HepG2 (cell line): ENCODE measurements at regions not wholly inside any gene's neighbourhood (a gene's known extent, or its start where the extent isn't known, plus 50 kb on each side); places are given as distances from the start of the nearest gene placed in this dataset.
A peak's percentile ranks its signal among the peaks of the same experiment; 100 is the strongest.

Experiments used
- CBX5 ChIP-seq: sonication (generic); formaldehyde crosslinking; IDR thresholded peaks from 2 replicates; pipeline ENCODE4 v1.4.0; 2020; ENCODE audit warnings: missing genetic modification reagents, borderline replicate concordance
- EHMT2 ChIP-seq: fragments of 200-600 bp; sonication (generic); IDR thresholded peaks from 2 replicates; pipeline ENCODE4 v1.7.0; 2017; ENCODE audit warnings: antibody characterized with exemption, low read depth, low read length, borderline replicate concordance
- EZH2 ChIP-seq: conservative IDR thresholded peaks from 2 replicates; pipeline ENCODE4 v1.6.1; 2012; ENCODE audit warnings: mild to moderate bottlenecking, low read depth, low read length, moderate library complexity
- POLR2A ChIP-seq, 2 experiments: IDR thresholded peaks; 2 replicates each; pipeline ENCODE4 v1.6.1; 2011; ENCODE audit warnings: low read depth in 2 of 2, low read length in 2 of 2, mild to moderate bottlenecking in 1 of 2, moderate library complexity in 1 of 2; ENCODE audit not compliant: insufficient read depth in 1 of 2
- RFX5 ChIP-seq: IDR thresholded peaks from 2 replicates; pipeline ENCODE4 v1.6.1; 2011; ENCODE audit warnings: low read depth, low read length, improper control_type of control experiment
- SMC3 ChIP-seq: IDR thresholded peaks from 2 replicates; pipeline ENCODE4 v1.6.1; 2011; ENCODE audit warnings: low read length, improper control_type of control experiment
- SP1 ChIP-seq, 2 experiments: fragments of 450-650 bp in 1 of 2; sonication (generic) in 1 of 2; formaldehyde crosslinking in 1 of 2; IDR thresholded peaks; 2 replicates each; pipeline versions ENCODE4 v1.4.0 to v1.6.1; 2016 to 2020; ENCODE audit warnings: missing genetic modification reagents in 1 of 2
- ZHX1 ChIP-seq: sonication (generic); formaldehyde crosslinking; IDR thresholded peaks from 2 replicates; pipeline ENCODE4 v1.8.1; 2022; ENCODE audit warnings: low read depth, mild to moderate bottlenecking, missing genetic modification reagents
- ZNF274 ChIP-seq: sonication (generic); formaldehyde crosslinking; IDR thresholded peaks from 2 replicates; pipeline ENCODE4 v1.5.1; 2020; ENCODE audit warnings: mild to moderate bottlenecking, missing genetic modification reagents
- ZNF609 ChIP-seq: sonication (generic); formaldehyde crosslinking; IDR thresholded peaks from 2 replicates; pipeline ENCODE4 v1.4.0; 2020; ENCODE audit warnings: mild to moderate bottlenecking, missing genetic modification reagents, borderline replicate concordance
- TF ChIP-seq, protein P1 (sequence below): sonication (generic); formaldehyde crosslinking; IDR thresholded peaks from 2 replicates; pipeline ENCODE4 v1.4.0; 2020; ENCODE audit warnings: mild to moderate bottlenecking, missing genetic modification reagents
- TF ChIP-seq, protein P2 (sequence below): sonication (generic); formaldehyde crosslinking; IDR thresholded peaks from 2 replicates; pipeline ENCODE4 v1.5.0; 2020; ENCODE audit warnings: mild to moderate bottlenecking, missing genetic modification reagents, moderate library complexity

DNA sequence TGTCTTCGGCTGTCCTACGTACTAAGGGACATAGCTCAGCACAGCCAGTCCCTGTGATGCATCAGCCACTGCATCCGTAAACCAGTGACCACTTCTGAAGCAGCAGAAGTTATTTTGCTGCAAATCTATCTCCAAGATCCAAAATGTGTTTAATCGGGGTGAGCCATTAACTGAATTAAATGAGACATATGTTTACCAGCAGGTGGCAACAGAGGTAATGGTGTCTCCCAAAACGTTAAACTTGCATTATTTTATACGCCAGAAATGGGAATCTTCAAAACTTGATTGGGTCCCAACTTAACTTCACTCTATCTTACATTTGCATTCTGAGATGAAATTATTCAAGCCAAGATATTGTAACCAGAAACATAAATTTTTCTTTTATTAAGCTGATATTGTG, 75.3 kb upstream of the BOC start:
- TF ChIP-seq ZNF274 (CRISPR knock-in tag) (no peak), CBX5 (no peak), EZH2 (no peak), EHMT2 (no peak), RFX5 (no peak), SMC3 (peak; percentile 37; the same call in 1 of the 2 replicates), ZNF609 (CRISPR knock-in tag) (no peak), ZHX1 (CRISPR knock-in tag) (no peak), SP1 (IDR thresholded peaks at IDR 0.05) (no peak), SP1 (CRISPR knock-in tag; IDR thresholded peaks at IDR 0.05) (no peak), POLR2A (IDR thresholded peaks at IDR 0.05; ENCODE audit: insufficient read depth in 1 of 2, low read depth in 2 of 2, low read length in 2 of 2) (no peak)
- TF ChIP-seq, protein P1, sequence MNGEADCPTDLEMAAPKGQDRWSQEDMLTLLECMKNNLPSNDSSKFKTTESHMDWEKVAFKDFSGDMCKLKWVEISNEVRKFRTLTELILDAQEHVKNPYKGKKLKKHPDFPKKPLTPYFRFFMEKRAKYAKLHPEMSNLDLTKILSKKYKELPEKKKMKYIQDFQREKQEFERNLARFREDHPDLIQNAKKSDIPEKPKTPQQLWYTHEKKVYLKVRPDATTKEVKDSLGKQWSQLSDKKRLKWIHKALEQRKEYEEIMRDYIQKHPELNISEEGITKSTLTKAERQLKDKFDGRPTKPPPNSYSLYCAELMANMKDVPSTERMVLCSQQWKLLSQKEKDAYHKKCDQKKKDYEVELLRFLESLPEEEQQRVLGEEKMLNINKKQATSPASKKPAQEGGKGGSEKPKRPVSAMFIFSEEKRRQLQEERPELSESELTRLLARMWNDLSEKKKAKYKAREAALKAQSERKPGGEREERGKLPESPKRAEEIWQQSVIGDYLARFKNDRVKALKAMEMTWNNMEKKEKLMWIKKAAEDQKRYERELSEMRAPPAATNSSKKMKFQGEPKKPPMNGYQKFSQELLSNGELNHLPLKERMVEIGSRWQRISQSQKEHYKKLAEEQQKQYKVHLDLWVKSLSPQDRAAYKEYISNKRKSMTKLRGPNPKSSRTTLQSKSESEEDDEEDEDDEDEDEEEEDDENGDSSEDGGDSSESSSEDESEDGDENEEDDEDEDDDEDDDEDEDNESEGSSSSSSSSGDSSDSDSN (CRISPR knock-in tag): no peak
- TF ChIP-seq, protein P2, sequence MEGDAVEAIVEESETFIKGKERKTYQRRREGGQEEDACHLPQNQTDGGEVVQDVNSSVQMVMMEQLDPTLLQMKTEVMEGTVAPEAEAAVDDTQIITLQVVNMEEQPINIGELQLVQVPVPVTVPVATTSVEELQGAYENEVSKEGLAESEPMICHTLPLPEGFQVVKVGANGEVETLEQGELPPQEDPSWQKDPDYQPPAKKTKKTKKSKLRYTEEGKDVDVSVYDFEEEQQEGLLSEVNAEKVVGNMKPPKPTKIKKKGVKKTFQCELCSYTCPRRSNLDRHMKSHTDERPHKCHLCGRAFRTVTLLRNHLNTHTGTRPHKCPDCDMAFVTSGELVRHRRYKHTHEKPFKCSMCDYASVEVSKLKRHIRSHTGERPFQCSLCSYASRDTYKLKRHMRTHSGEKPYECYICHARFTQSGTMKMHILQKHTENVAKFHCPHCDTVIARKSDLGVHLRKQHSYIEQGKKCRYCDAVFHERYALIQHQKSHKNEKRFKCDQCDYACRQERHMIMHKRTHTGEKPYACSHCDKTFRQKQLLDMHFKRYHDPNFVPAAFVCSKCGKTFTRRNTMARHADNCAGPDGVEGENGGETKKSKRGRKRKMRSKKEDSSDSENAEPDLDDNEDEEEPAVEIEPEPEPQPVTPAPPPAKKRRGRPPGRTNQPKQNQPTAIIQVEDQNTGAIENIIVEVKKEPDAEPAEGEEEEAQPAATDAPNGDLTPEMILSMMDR (CRISPR knock-in tag): peak; percentile 42
